ENCODE measurements at regions not wholly inside any gene's neighbourhood (a gene's known extent, or its start where the extent isn't known, plus 50 kb on each side); places are given as distances from the start of the nearest gene placed in this dataset.

DNA sequence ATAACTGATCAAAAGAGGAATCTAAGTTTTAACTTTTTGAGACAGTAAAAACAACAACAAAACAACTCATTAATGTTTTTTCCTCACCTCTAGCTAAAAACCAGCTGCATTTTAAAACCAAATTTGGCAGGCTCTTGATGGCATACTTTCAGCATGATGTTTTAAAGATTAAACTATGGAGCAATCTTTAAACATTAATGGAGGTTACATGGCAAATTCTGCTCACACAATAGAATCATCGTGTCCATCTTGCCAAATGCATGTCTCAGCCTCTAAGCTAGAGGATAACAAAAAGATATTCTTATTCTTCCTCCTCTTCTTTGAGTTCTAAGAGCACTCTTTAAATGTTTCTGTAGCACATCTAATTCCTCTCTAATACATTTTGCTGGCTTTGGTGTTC, 579.8 kb upstream of the PKN2 start:
- no peak for TF ChIP-seq POLR2A (IDR thresholded peaks at IDR 0.05)
- TF ChIP-seq, protein P1, sequence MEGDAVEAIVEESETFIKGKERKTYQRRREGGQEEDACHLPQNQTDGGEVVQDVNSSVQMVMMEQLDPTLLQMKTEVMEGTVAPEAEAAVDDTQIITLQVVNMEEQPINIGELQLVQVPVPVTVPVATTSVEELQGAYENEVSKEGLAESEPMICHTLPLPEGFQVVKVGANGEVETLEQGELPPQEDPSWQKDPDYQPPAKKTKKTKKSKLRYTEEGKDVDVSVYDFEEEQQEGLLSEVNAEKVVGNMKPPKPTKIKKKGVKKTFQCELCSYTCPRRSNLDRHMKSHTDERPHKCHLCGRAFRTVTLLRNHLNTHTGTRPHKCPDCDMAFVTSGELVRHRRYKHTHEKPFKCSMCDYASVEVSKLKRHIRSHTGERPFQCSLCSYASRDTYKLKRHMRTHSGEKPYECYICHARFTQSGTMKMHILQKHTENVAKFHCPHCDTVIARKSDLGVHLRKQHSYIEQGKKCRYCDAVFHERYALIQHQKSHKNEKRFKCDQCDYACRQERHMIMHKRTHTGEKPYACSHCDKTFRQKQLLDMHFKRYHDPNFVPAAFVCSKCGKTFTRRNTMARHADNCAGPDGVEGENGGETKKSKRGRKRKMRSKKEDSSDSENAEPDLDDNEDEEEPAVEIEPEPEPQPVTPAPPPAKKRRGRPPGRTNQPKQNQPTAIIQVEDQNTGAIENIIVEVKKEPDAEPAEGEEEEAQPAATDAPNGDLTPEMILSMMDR (IDR thresholded peaks at IDR 0.05) = no peak
- TF ChIP-seq POLR2AphosphoS5 (IDR thresholded peaks at IDR 0.05) = no peak
